Fibroblast of lung (primary cell): ENCODE measurements at regions not wholly inside any gene's neighbourhood (a gene's known extent, or its start where the extent isn't known, plus 50 kb on each side); places are given as distances from the start of the nearest gene placed in this dataset.

Source experiments
- DNase-seq, 2 donors: peaks; one replicate each; pipeline versions ENCODE4 v3.0.0 to v3.0.0-alpha.2; 2010; ENCODE audit warnings: low read depth in 2 of 2
- H2AFZ ChIP-seq: 2 replicates; pipeline ENCODE4 v1.5.1; 2012; ENCODE audit warnings: low read length, control low read depth, inconsistent platforms
- H3K27ac ChIP-seq: 2 replicates; pipeline ENCODE4 v1.5.1; 2011; ENCODE audit warnings: low read length, control low read depth; ENCODE audit not compliant: insufficient read depth
- H3K27me3 ChIP-seq: 2 replicates; pipeline ENCODE4 v1.5.1; 2011; ENCODE audit warnings: mild to moderate bottlenecking, low read length; ENCODE audit not compliant: control insufficient read depth, insufficient read depth
- H3K36me3 ChIP-seq: 2 replicates; pipeline ENCODE4 v1.5.1; 2011; ENCODE audit warnings: low read length; ENCODE audit not compliant: control insufficient read depth, insufficient read depth
- H3K4me1 ChIP-seq: 2 replicates; pipeline ENCODE4 v1.5.1; 2011; ENCODE audit warnings: low read length; ENCODE audit not compliant: control insufficient read depth, insufficient read depth; ENCODE audit errors: extremely low read depth
- H3K4me2 ChIP-seq: 2 replicates; pipeline ENCODE4 v1.5.1; 2011; ENCODE audit warnings: low read length, control low read depth; ENCODE audit not compliant: insufficient read depth; ENCODE audit errors: extremely low read depth
- H3K4me3 ChIP-seq, 4 experiments: fragments of 200-600 bp in 1 of 4; sonication (generic) in 1 of 4; replicated peaks in 1 of 4; 2 replicates each; pipeline ENCODE4 v1.5.1; 2011 to 2016; ENCODE audit warnings: low read length in 4 of 4, low read depth in 3 of 4, mild to moderate bottlenecking in 3 of 4, control low read depth in 2 of 4, inconsistent platforms in 1 of 4, mixed read lengths in 1 of 4; ENCODE audit not compliant: insufficient read depth in 1 of 4; ENCODE audit errors: control extremely low read depth in 1 of 4
- H3K79me2 ChIP-seq: 2 replicates; pipeline ENCODE4 v1.5.1; 2012; ENCODE audit warnings: mild to moderate bottlenecking, low read length, inconsistent platforms; ENCODE audit not compliant: control insufficient read depth, insufficient read depth
- H3K9ac ChIP-seq: 2 replicates; pipeline ENCODE4 v1.5.1; 2011; ENCODE audit warnings: mild to moderate bottlenecking, low read length, control low read depth; ENCODE audit not compliant: insufficient read depth
- H3K9me3 ChIP-seq: 2 replicates; pipeline ENCODE4 v1.5.1; 2012; ENCODE audit warnings: low read depth, low read length; ENCODE audit not compliant: control insufficient read depth, insufficient read depth
- H4K20me1 ChIP-seq: 2 replicates; pipeline ENCODE4 v1.5.1; 2011; ENCODE audit warnings: low read length; ENCODE audit not compliant: control insufficient read depth, insufficient read depth; ENCODE audit errors: extremely low read depth
- EZH2 ChIP-seq: IDR thresholded peaks from 2 replicates; pipeline ENCODE4 v1.5.1; 2012; ENCODE audit warnings: low read length, control low read depth, mild to moderate bottlenecking; ENCODE audit errors: missing control alignments
- TF ChIP-seq, protein P1 (sequence below), 2 donors: IDR thresholded peaks in 1 of 2; conservative IDR thresholded peaks in 1 of 2; 1 replicate in 1 of 2; 2 replicates in 1 of 2; pipeline ENCODE4 v1.5.1; 2011 to 2012; ENCODE audit warnings: low read length in 2 of 2, control low read depth in 1 of 2, inconsistent platforms in 1 of 2, low read depth in 1 of 2, mild to moderate bottlenecking in 1 of 2

GRCh38 chr4:175444512-175444911 lies 367.6 kb downstream of the GPM6A start:
- Histone ChIP-seq H3K27ac (no peak overlapping the region), H3K9me3 (no peaks in the 10 kb centered on the region)

GRCh38 chr4:175447016-175447415 lies 365.0 kb downstream of the GPM6A start:
- H3K27ac ChIP-seq, result no peak overlapping the region
- H3K79me2 ChIP-seq, result no peaks in the 10 kb centered on the region
- no peaks in the 10 kb centered on the region for H3K4me1 ChIP-seq
- H4K20me1 ChIP-seq, result no peaks in the 10 kb centered on the region
- no peaks in the 10 kb centered on the region for H3K9me3 ChIP-seq
- no peaks in the 10 kb centered on the region for H3K27me3 ChIP-seq
- H3K9ac ChIP-seq, result no peak overlapping the region
- DNase-seq, result no peak
- no peaks in the 10 kb centered on the region for H3K36me3 ChIP-seq
- no peak overlapping the region for H3K4me3 ChIP-seq
- no peak overlapping the region for H3K4me2 ChIP-seq
- no peak overlapping the region for H2AFZ ChIP-seq
- TF ChIP-seq EZH2, result no peak
- TF ChIP-seq, protein P1, sequence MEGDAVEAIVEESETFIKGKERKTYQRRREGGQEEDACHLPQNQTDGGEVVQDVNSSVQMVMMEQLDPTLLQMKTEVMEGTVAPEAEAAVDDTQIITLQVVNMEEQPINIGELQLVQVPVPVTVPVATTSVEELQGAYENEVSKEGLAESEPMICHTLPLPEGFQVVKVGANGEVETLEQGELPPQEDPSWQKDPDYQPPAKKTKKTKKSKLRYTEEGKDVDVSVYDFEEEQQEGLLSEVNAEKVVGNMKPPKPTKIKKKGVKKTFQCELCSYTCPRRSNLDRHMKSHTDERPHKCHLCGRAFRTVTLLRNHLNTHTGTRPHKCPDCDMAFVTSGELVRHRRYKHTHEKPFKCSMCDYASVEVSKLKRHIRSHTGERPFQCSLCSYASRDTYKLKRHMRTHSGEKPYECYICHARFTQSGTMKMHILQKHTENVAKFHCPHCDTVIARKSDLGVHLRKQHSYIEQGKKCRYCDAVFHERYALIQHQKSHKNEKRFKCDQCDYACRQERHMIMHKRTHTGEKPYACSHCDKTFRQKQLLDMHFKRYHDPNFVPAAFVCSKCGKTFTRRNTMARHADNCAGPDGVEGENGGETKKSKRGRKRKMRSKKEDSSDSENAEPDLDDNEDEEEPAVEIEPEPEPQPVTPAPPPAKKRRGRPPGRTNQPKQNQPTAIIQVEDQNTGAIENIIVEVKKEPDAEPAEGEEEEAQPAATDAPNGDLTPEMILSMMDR (conservative IDR thresholded peaks at IDR 0.05 in 1 of 2, IDR thresholded peaks at IDR 0.05 in 1 of 2; ENCODE audit: low read depth in 1 of 2, low read length in 2 of 2), result no peak

More at GRCh38 chr4:175444512-175444911, 367.6 kb downstream of the GPM6A start:
- TF ChIP-seq EZH2, result no peak
- TF ChIP-seq, protein P1 (conservative IDR thresholded peaks at IDR 0.05 in 1 of 2, IDR thresholded peaks at IDR 0.05 in 1 of 2; ENCODE audit: low read depth in 1 of 2, low read length in 2 of 2), result no peak
- Histone ChIP-seq H2AFZ (no peak overlapping the region), H3K4me2 (no peak overlapping the region), H3K4me1 (no peaks in the 10 kb centered on the region), H3K27me3 (no peaks in the 10 kb centered on the region), H3K9ac (no peak overlapping the region), H3K79me2 (no peaks in the 10 kb centered on the region), H3K4me3 (no peak overlapping the region), H3K36me3 (no peaks in the 10 kb centered on the region), H4K20me1 (no peaks in the 10 kb centered on the region)
- no peak for DNase-seq

DNA sequence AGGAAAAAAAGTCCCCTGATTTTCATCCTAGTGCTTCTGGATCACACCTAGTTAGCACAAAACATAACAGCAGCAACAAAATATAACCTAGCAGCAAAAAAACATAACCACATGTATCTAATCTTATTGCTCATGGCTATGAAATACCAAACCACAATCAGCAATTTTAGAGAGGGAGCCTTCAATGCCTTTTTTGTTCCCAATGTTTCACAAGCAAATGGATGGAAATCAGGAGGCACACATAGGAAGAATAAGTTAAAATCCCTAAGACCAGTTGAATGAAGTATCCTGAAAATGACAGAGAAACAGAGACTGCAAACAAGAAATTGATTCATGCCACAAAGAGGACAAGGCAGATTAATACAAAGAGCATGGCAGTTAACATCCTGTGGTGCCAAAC lies 361.6 kb downstream of the GPM6A start:
- Histone ChIP-seq H3K79me2 (no peaks in the 10 kb centered on the region), H3K4me2 (no peak overlapping the region), H3K9ac (no peak overlapping the region), H3K27ac (no peak overlapping the region), H3K36me3 (no peaks in the 10 kb centered on the region), H3K27me3 (no peaks in the 10 kb centered on the region), H3K4me1 (no peaks in the 10 kb centered on the region), H3K9me3 (no peaks in the 10 kb centered on the region), H2AFZ (no peak overlapping the region), H4K20me1 (no peaks in the 10 kb centered on the region), H3K4me3 (no peak overlapping the region)
- no peak for DNase-seq
- no peak for TF ChIP-seq EZH2
- TF ChIP-seq, protein P1 (conservative IDR thresholded peaks at IDR 0.05 in 1 of 2, IDR thresholded peaks at IDR 0.05 in 1 of 2; ENCODE audit: low read depth in 1 of 2, low read length in 2 of 2), result no peak
